ENCODE measurements at regions not wholly inside any gene's neighbourhood (a gene's known extent, or its start where the extent isn't known, plus 50 kb on each side); places are given as distances from the start of the nearest gene placed in this dataset.

GRCh38 chr16:72475688-72476087, 303.7 kb upstream of the PMFBP1 start:
- TF ChIP-seq MAX (IDR thresholded peaks at IDR 0.05; ENCODE audit: low read depth, low read length), result no peak
- TF ChIP-seq CTCF (IDR thresholded peaks at IDR 0.05; ENCODE audit: low read depth, low read length), result no peak
